ENCODE measurements at regions not wholly inside any gene's neighbourhood (a gene's known extent, or its start where the extent isn't known, plus 50 kb on each side); places are given as distances from the start of the nearest gene placed in this dataset.

- Histone ChIP-seq H3K4me1 (no peaks in the 10 kb centered on the region), H3K9me3 (no peaks in the 10 kb centered on the region), H3K4me3 (no peak overlapping the region), H3K4me2 (no peak overlapping the region), H3K27ac (no peak overlapping the region)
- CTCF ChIA-PET: interaction anchor here (1.3 to 1.5 kb wide), 2 partner anchors 25 to 29 kb away, joined by 4 to 5 read pairs; no protein-coding TSS in a partner anchor
- FAIRE-seq (no peak), ATAC-seq (no peak), DNase-seq (ENCODE audit: low read depth in 1 of 2, low spot score in 1 of 2) (no peak)
- POLR2A ChIA-PET: no interaction called here
- TF ChIP-seq BHLHE40 (IDR thresholded peaks at IDR 0.05; ENCODE audit: low read depth, low read length) (no peak), SMC3 (IDR thresholded peaks at IDR 0.05) (no peak), HOXB5 (CRISPR knock-in tag; IDR thresholded peaks at IDR 0.05) (no peak), ELK1 (IDR thresholded peaks at IDR 0.05; ENCODE audit: low read depth, low read length) (no peak), POLR2A (IDR thresholded peaks at IDR 0.05; ENCODE audit: low read length) (no peak), SREBF2 (IDR thresholded peaks at IDR 0.05) (no peak), MYC (IDR thresholded peaks at IDR 0.05; ENCODE audit: borderline replicate concordance, low read length) (no peak), RNF2 (IDR thresholded peaks at IDR 0.05; ENCODE audit: borderline replicate concordance, low read depth) (no peak), CBX8 (IDR thresholded peaks at IDR 0.05) (no peak), PHF8 (IDR thresholded peaks at IDR 0.05; ENCODE audit: borderline replicate concordance, low read depth) (no peak), NPAS2 (CRISPR knock-in tag; IDR thresholded peaks at IDR 0.05; ENCODE audit: borderline replicate concordance) (no peak), JUN (IDR thresholded peaks at IDR 0.05) (no peak), EP300 (IDR thresholded peaks at IDR 0.05) (no peak), RARB (CRISPR knock-in tag; IDR thresholded peaks at IDR 0.05) (no peak), MAFK (IDR thresholded peaks at IDR 0.05; ENCODE audit: partially characterized antibody) (no peak), BCL3 (IDR thresholded peaks at IDR 0.05) (no peak), CTCF (IDR thresholded peaks at IDR 0.05) (no peak), ZC3H11A (IDR thresholded peaks at IDR 0.05) (no peak), FOXS1 (CRISPR knock-in tag; IDR thresholded peaks at IDR 0.05) (no peak)
These were observed 60.4 kb upstream of the GPBP1 start for GRCh38 chr5:57113481-57113880.

GRCh38 chr5:57117596-57117995, 56.3 kb upstream of the GPBP1 start:
- DNase-seq (ENCODE audit: low read depth in 1 of 2, low spot score in 1 of 2) (no peak), ATAC-seq (no peak), FAIRE-seq (no peak)
- no peaks in the 10 kb centered on the region; the same call in 2 of the 3 replicates for H3K9me3 ChIP-seq
- no peak overlapping the region for H3K4me3 ChIP-seq
- ChIA-PET CTCF (no interaction called here), POLR2A (no interaction called here)
- no peaks in the 10 kb centered on the region for H3K4me1 ChIP-seq
- no peak overlapping the region for H3K4me2 ChIP-seq
- WGBS (ENCODE audit: missing lambda C conversion rate): 4% methylated on average over 1 of the region's 1 CpG
- TF ChIP-seq CHD4 (IDR thresholded peaks at IDR 0.05; ENCODE audit: borderline replicate concordance): no peak
- TF ChIP-seq ZFP36 (IDR thresholded peaks at IDR 0.05; ENCODE audit: borderline replicate concordance, partially characterized antibody): no peak
- no peak overlapping the region for H3K27ac ChIP-seq

- H3K27ac ChIP-seq: no peak overlapping the region
These were observed 54.8 kb upstream of the GPBP1 start for GRCh38 chr5:57119031-57119430.

More at GRCh38 chr5:57119031-57119430, 54.8 kb upstream of the GPBP1 start:
- Histone ChIP-seq H3K4me2 (no peak overlapping the region), H3K4me1 (no peaks in the 10 kb centered on the region), H3K4me3 (no peak overlapping the region), H3K9me3 (peaks cover 8% of the 10 kb centered on the region; the same call in 2 of the 3 replicates)
- WGBS (ENCODE audit: missing lambda C conversion rate): 48% methylated on average over 3 of the region's 3 CpGs
- ATAC-seq (no peak), DNase-seq (ENCODE audit: low read depth in 1 of 2, low spot score in 1 of 2) (no peak), FAIRE-seq (no peak)
- no peak for TF ChIP-seq MYC (IDR thresholded peaks at IDR 0.05; ENCODE audit: borderline replicate concordance, low read length)
- ChIA-PET POLR2A (interaction anchor here (0.7 kb wide), 1 partner anchor 32 kb away, joined by 7 read pairs; no protein-coding TSS in a partner anchor), CTCF (interaction anchor here (1.4 kb wide), 1 partner anchor 19 kb away, joined by 5 read pairs; no protein-coding TSS in a partner anchor)

All from A549 (cell line).